ENCODE measurements at regions not wholly inside any gene's neighbourhood (a gene's known extent, or its start where the extent isn't known, plus 50 kb on each side); places are given as distances from the start of the nearest gene placed in this dataset.
A peak's percentile ranks its signal among the peaks of the same experiment; 100 is the strongest.

DNA sequence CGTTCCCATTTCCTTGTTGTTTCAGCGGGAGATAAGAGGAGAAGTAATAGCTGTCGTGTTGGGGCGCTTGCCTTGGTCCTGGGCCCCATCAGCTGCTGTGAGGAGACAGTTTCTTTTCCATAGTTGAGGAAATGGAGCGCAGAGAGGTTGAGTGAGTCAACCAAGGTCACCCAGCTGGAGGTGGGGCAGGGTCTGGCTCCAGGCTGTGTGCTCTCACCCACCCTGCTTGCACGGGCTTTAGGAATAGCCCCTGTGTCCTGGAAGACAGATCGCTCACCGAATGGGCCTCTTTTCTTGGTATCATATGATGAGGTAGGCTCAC is 165.7 kb upstream of the RTL1 start:
- H3K27me3 ChIP-seq (replicated peaks; ENCODE audit: control insufficient read depth, insufficient read depth, low read length), result no peaks in the 10 kb centered on the region
- no peak overlapping the region for H3K4me3 ChIP-seq (ENCODE audit: low read length)
- H3K9me3 ChIP-seq (ENCODE audit: control insufficient read depth, low read length), result no peaks in the 10 kb centered on the region
- peaks cover 4% of the 10 kb centered on the region for H3K4me1 ChIP-seq (ENCODE audit: control insufficient read depth, insufficient read depth, low read length)
- no peak for DNase-seq (ENCODE audit: low read depth)
- peaks cover 19% of the 10 kb centered on the region for H3K36me3 ChIP-seq (ENCODE audit: control insufficient read depth, insufficient read depth, low read length, severe bottlenecking)
- no peak overlapping the region for H3K9ac ChIP-seq (ENCODE audit: low read length)

DNA sequence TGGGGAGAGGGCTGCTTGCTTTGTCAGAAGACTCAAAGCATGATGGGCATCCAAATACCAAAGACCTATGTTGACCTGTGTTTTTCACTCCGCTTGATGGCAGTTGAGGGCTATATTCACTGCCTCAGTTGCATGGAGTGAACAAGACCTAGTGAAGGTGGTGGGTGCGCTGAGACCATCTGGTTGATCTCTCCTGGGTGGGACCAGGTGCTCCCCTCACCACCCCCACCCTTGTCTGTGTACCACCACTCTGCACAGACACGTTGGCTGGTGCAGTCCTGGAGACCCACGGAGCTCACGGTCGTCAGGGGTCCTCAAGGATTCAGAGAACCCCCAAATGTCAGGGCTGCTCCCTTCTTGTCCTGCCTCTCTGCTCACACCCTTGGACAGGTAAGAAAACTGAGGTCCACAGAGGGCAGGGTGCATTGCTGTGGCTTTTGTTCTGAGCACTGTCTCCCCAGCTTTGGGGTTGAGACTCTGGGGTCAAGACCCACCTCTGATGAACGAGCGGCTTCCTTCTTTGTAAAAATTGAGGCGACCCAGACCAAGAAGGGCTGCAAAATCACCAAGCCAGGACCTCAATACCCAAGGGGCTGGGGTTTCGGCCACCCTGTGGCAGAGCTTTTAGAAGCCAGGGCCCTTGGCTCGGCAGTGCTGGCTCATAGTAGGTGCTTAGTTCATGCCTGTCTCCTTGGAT is 166.3 kb upstream of the RTL1 start:
- no peaks in the 10 kb centered on the region for H3K27me3 ChIP-seq (replicated peaks; ENCODE audit: control insufficient read depth, insufficient read depth, low read length)
- no peak overlapping the region for H3K4me3 ChIP-seq (ENCODE audit: low read length)
- no peak for DNase-seq (ENCODE audit: low read depth)
- H3K9ac ChIP-seq (ENCODE audit: low read length), result no peak overlapping the region
- no peaks in the 10 kb centered on the region for H3K9me3 ChIP-seq (ENCODE audit: control insufficient read depth, low read length)
- peaks cover 4% of the 10 kb centered on the region for H3K4me1 ChIP-seq (ENCODE audit: control insufficient read depth, insufficient read depth, low read length)
- H3K36me3 ChIP-seq (ENCODE audit: control insufficient read depth, insufficient read depth, low read length, severe bottlenecking), result peaks cover 13% of the 10 kb centered on the region

DNA sequence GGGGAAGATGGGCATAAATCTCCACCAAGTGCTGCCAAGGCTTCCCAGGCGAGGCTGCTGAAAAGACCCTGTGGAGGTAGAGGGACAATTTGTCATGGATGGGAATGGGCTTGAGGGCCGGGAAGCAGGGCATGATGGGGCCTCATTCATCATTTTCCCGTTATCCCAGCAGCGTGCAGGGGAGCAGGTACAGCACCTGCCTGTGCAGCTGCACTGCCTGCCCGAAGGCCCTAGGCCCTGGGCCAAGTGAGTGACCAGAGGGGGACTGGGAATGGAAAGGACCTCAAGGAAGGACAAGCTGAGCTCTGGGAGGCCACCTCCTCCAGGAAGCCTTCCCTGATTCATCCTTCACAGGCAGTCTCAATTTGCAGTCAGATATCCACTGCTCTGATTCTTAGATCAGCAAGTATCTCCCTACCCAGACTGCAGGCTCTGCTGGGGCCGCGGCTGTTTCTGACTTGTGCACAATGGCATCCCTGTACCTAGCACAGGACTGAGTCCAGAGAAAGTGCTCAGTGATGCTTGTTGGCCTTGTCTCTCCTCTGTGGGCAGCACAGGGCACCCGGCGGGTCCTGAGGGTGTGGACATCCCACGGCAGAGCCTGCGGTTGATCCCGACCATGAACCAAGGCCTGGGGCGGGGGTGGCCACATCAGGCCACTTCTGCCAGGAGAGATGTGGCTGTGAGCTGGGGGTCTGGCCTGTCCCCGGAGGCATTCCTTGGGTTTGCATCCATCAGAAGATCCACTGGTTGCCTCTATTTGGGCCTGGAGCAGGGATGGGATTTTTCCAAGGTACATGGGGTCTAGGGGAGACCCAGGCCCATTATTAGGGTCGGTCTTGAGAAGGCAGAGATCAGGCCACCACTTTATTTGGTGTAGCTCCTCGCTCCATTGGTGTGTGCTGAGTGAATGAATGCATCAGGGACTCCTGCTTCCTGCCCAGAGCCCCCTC is 167.3 kb upstream of the RTL1 start:
- Histone ChIP-seq H3K4me3 (ENCODE audit: low read length) (no peak overlapping the region), H3K9ac (ENCODE audit: low read length) (no peak overlapping the region), H3K27me3 (replicated peaks; ENCODE audit: control insufficient read depth, insufficient read depth, low read length) (no peaks in the 10 kb centered on the region), H3K4me1 (ENCODE audit: control insufficient read depth, insufficient read depth, low read length) (peaks cover 4% of the 10 kb centered on the region), H3K36me3 (ENCODE audit: control insufficient read depth, insufficient read depth, low read length, severe bottlenecking) (peaks cover 10% of the 10 kb centered on the region), H3K9me3 (ENCODE audit: control insufficient read depth, low read length) (no peaks in the 10 kb centered on the region)
- no peak for DNase-seq (ENCODE audit: low read depth)

DNA sequence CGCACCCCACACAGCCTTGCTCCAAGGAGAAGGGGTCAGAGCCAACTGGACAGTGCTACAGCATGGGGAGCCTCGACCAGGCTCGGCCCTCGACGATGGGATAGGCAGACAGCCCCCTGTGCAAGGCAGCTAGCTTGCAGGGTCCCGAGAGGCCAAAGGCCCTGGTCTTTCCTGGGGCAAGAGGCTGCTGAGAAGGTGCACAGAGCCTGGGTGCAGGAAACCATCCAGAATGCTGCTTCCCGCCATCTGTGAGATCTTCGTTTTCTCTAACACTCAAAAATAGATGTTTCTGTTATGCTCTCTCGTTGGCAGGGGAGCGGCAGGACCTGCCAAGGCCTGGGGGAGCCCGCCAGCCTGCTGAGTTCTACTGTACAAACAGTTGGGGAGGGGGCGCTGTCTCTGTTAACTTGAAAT is 168.0 kb upstream of the RTL1 start:
- H3K27me3 ChIP-seq (replicated peaks; ENCODE audit: control insufficient read depth, insufficient read depth, low read length), result peaks cover 2% of the 10 kb centered on the region
- H3K36me3 ChIP-seq (ENCODE audit: control insufficient read depth, insufficient read depth, low read length, severe bottlenecking), result peaks cover 9% of the 10 kb centered on the region
- H3K9me3 ChIP-seq (ENCODE audit: control insufficient read depth, low read length), result no peaks in the 10 kb centered on the region
- no peak overlapping the region for H3K4me3 ChIP-seq (ENCODE audit: low read length)
- H3K4me1 ChIP-seq (ENCODE audit: control insufficient read depth, insufficient read depth, low read length), result peaks cover 4% of the 10 kb centered on the region
- no peak overlapping the region for H3K9ac ChIP-seq (ENCODE audit: low read length)
- DNase-seq (ENCODE audit: low read depth), result no peak

DNA sequence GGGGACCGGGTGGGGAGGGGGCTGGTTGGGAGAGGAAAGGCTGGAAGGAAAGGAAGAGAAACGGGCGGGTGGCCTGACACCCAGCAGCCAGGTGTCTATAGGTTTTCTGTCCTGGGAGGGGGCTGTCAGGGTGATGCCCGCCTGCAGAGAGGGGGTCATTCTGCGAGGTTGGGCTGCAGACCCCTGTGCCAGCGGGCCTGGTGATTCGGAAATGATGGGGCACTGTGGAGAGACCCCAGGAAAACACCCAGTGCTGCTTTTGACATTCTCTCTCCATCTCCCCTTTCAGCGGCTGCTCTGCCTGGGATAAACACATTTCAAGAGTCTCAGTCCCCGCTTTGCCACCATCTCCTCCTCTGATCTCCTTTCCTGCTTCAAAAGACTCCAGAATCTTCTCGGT is 168.5 kb upstream of the RTL1 start:
- H3K27me3 ChIP-seq (replicated peaks; ENCODE audit: control insufficient read depth, insufficient read depth, low read length), result peaks cover 5% of the 10 kb centered on the region
- no peaks in the 10 kb centered on the region for H3K9me3 ChIP-seq (ENCODE audit: control insufficient read depth, low read length)
- peaks cover 4% of the 10 kb centered on the region for H3K4me1 ChIP-seq (ENCODE audit: control insufficient read depth, insufficient read depth, low read length)
- DNase-seq (ENCODE audit: low read depth), result no peak
- H3K9ac ChIP-seq (ENCODE audit: low read length), result no peak overlapping the region
- peaks cover 9% of the 10 kb centered on the region for H3K36me3 ChIP-seq (ENCODE audit: control insufficient read depth, insufficient read depth, low read length, severe bottlenecking)
- no peak overlapping the region for H3K4me3 ChIP-seq (ENCODE audit: low read length)

DNA sequence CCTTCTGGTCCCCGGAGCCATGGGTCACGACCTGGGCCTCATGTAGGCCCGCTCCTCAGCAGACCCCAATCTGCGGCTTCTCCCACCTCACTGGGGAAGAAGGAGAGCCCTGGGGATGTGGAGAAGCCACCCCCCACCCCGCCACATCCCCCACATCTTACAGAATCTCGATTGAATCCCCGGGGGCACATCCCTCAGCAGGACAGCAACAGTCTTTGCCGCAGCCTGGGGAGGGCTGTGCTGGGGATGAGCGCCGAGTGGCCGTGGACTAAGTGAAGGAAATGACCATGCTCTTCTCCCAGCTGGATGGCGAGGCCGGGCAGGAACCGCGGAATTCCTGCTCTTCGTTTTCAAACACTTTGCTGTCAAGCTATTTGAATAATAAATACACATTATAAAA is 169.0 kb upstream of the RTL1 start:
- H3K9ac ChIP-seq (ENCODE audit: low read length), result no peak overlapping the region
- H3K4me3 ChIP-seq (ENCODE audit: low read length), result no peak overlapping the region
- peaks cover 5% of the 10 kb centered on the region for H3K27me3 ChIP-seq (replicated peaks; ENCODE audit: control insufficient read depth, insufficient read depth, low read length)
- no peaks in the 10 kb centered on the region for H3K9me3 ChIP-seq (ENCODE audit: control insufficient read depth, low read length)
- DNase-seq (ENCODE audit: low read depth), result peak; percentile 40
- peaks cover 9% of the 10 kb centered on the region for H3K36me3 ChIP-seq (ENCODE audit: control insufficient read depth, insufficient read depth, low read length, severe bottlenecking)
- peaks cover 4% of the 10 kb centered on the region for H3K4me1 ChIP-seq (ENCODE audit: control insufficient read depth, insufficient read depth, low read length)

DNA sequence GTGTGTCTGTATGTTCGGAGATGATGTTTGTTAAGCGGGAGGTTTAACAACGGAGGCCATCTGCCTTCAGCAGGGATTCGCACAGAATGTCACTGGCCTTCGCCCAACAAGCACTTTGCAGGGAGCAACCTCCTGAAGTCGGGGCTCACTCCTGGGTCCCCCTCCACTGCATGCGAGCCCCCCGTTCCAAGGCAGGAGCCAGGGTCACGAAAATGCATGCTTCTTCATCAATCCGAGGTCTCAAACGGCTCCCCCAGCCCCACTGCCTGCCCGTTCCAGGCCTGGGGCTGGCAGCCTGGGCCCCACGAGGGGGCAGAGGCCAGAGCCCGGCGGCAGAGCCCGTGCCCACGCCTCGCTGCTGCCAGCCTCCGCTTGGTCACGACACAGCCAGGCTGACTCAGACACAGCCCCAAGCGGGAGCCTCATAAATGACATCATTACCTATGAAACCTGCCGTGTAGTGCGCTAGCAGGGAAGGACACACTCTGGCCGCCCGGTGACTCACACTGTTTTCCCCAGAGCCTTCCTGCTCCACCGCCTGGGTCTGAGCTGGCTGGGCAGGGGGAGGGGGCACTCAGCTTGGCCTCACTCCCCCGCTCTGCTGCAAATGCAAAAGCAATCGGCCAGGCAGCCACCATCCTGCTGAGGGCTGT is 169.5 kb upstream of the RTL1 start:
- DNase-seq (ENCODE audit: low read depth), result peak; percentile 93
- Histone ChIP-seq H3K27me3 (replicated peaks; ENCODE audit: control insufficient read depth, insufficient read depth, low read length) (peaks cover 10% of the 10 kb centered on the region), H3K36me3 (ENCODE audit: control insufficient read depth, insufficient read depth, low read length, severe bottlenecking) (peaks cover 9% of the 10 kb centered on the region), H3K9ac (ENCODE audit: low read length) (no peak overlapping the region), H3K4me3 (ENCODE audit: low read length) (no peak overlapping the region), H3K4me1 (ENCODE audit: control insufficient read depth, insufficient read depth, low read length) (peaks cover 4% of the 10 kb centered on the region), H3K9me3 (ENCODE audit: control insufficient read depth, low read length) (no peaks in the 10 kb centered on the region)

DNA sequence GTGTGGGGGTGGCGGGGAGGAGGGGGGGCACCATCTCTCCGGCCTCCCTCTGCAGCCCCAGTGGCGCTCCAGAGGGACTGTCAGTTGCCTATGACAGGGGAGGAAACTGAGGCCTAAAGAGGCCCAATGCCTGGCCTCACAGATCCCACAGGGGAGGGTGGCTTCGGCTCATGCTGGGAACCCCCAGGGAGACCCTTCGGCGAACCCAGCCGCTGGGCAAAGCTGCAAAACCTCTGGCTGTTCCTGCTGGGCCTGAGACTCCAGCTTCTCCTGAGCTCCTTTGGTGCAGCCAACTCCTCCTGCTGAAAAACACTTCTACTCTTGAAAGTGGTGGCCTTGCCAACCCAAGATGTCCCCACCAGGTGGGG is 170.1 kb upstream of the RTL1 start:
- Histone ChIP-seq H3K27me3 (replicated peaks; ENCODE audit: control insufficient read depth, insufficient read depth, low read length) (peaks cover 14% of the 10 kb centered on the region), H3K4me1 (ENCODE audit: control insufficient read depth, insufficient read depth, low read length) (peaks cover 4% of the 10 kb centered on the region)

DNA sequence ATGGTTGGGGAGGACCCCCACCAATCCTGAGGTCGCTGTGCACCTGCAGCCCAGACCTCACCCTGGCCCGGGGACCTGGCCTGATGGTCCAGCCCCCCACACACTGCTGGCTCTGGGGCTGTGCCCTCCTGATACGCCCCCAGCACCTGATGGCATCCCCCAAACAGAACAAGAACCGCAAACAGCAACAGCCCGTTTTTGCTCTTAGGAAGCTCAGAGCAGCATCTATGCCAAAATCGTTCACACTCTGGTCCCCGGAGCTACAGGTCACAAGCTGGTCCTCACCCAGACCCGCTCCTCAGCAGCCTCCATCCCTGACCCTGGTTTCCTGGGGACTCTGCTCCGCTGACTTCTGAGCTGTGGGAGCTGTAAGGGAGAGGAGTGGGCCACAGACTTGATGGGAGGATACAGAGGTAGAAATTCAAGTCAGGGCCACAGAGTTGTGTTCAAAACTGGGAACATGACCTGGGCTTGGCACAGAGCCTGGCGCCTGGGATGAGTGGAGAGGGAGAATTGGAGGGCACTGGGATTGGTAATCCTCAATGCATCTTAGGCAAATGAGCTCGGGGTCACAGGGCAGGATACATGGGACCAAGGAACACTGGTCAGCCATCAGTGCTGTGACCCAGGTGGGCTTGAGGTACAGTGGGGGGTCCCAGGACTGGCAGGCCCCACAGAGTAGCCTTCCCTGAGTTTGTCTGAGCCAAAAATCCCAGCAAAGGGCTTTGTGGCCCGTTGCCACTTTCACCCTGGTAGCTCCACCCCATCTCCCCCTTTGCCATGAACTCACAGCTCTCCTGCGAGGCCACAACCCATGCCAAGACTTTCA is 170.9 kb upstream of the RTL1 start:
- no peak for DNase-seq (ENCODE audit: low read depth)
- peaks cover 4% of the 10 kb centered on the region for H3K4me1 ChIP-seq (ENCODE audit: control insufficient read depth, insufficient read depth, low read length)
- no peaks in the 10 kb centered on the region for H3K9me3 ChIP-seq (ENCODE audit: control insufficient read depth, low read length)
- H3K27me3 ChIP-seq (replicated peaks; ENCODE audit: control insufficient read depth, insufficient read depth, low read length), result peaks cover 18% of the 10 kb centered on the region
- no peak overlapping the region for H3K4me3 ChIP-seq (ENCODE audit: low read length)
- H3K36me3 ChIP-seq (ENCODE audit: control insufficient read depth, insufficient read depth, low read length, severe bottlenecking), result peaks cover 9% of the 10 kb centered on the region
- H3K9ac ChIP-seq (ENCODE audit: low read length), result no peak overlapping the region

More for the DNA sequence above, 170.1 kb upstream of the RTL1 start:
- H3K4me3 ChIP-seq (ENCODE audit: low read length), result no peak overlapping the region
- peaks cover 9% of the 10 kb centered on the region for H3K36me3 ChIP-seq (ENCODE audit: control insufficient read depth, insufficient read depth, low read length, severe bottlenecking)
- H3K9me3 ChIP-seq (ENCODE audit: control insufficient read depth, low read length), result no peaks in the 10 kb centered on the region
- no peak for DNase-seq (ENCODE audit: low read depth)
- H3K9ac ChIP-seq (ENCODE audit: low read length), result no peak overlapping the region

DNA sequence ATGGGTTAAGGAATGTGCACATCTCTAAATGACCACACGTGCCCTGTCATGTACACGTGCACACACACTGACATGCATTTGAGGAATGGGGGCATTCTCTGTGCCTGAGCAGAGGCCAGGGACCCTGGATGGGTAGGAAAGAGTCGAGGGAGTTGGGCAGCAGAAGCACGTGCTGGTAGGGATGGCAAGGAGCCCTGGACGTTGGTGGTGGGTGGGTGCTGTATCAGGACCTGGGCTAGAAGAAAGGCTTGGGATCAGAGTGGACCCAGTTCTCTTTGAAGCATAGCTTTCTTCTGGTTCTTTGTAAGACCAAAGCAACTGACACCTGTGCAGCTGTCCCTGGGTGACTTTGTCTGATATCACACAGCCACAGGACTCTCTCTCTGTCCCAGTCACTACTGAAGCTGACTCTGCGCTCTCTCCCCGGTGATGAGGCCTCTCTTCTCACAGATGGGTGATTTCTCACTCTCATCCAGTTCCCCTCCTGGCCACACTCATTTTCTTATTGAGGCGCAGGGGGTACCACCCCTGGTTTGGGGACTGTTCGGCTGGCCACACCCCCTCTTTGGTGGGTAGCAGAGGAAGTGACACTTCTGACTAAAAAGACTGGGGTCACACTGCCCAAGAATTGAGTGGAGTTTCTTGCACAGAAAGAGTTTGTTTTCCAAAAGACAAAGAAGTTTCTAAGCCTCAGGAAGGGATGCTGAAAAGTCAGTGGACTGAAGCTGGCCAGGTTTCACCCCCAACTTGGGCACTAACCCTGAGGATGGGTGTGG is 171.7 kb upstream of the RTL1 start:
- H3K36me3 ChIP-seq (ENCODE audit: control insufficient read depth, insufficient read depth, low read length, severe bottlenecking), result peaks cover 4% of the 10 kb centered on the region
- no peak overlapping the region for H3K4me3 ChIP-seq (ENCODE audit: low read length)
- H3K27me3 ChIP-seq (replicated peaks; ENCODE audit: control insufficient read depth, insufficient read depth, low read length), result peaks cover 25% of the 10 kb centered on the region
- H3K9ac ChIP-seq (ENCODE audit: low read length), result no peak overlapping the region
- peaks cover 4% of the 10 kb centered on the region for H3K4me1 ChIP-seq (ENCODE audit: control insufficient read depth, insufficient read depth, low read length)
- no peak for DNase-seq (ENCODE audit: low read depth)
- no peaks in the 10 kb centered on the region for H3K9me3 ChIP-seq (ENCODE audit: control insufficient read depth, low read length)

Data from adipocyte (in vitro differentiated cells).